Ammon's horn (tissue), 1 donor: ENCODE measurements at regions not wholly inside any gene's neighbourhood (a gene's known extent, or its start where the extent isn't known, plus 50 kb on each side); places are given as distances from the start of the nearest gene placed in this dataset.

ENCODE experiments used
- DNase-seq: peaks from one replicate; pipeline ENCODE4 v3.0.0-alpha.2; 2016; ENCODE audit warnings: low spot score

GRCh38 chr6:104418839-104419238, 440.9 kb downstream of the HACE1 start:
- no peak for DNase-seq

GRCh38 chr6:104418125-104418524, 441.6 kb downstream of the HACE1 start:
- DNase-seq = no peak

GRCh38 chr6:104414723-104415122, 445.0 kb downstream of the HACE1 start:
- DNase-seq = peak; percentile 3

- DNase-seq = no peak
Observed at GRCh38 chr6:104413767-104414166, 446.0 kb downstream of the HACE1 start.

GRCh38 chr6:104411302-104411701, 448.4 kb downstream of the HACE1 start:
- no peak for DNase-seq

GRCh38 chr6:104409913-104410312, 449.8 kb downstream of the HACE1 start:
- peak; percentile 6 for DNase-seq

GRCh38 chr6:104407957-104408356, 451.8 kb downstream of the HACE1 start:
- no peak for DNase-seq

- DNase-seq = peak; percentile 9
Observed at GRCh38 chr6:104404377-104404776, 455.3 kb downstream of the HACE1 start.

- DNase-seq = no peak
Observed at GRCh38 chr6:104402572-104402971, 457.1 kb downstream of the HACE1 start.

GRCh38 chr6:104401926-104402325, 457.8 kb downstream of the HACE1 start:
- DNase-seq = no peak

- DNase-seq = no peak
Observed at GRCh38 chr6:104400844-104401243, 458.9 kb downstream of the HACE1 start.

GRCh38 chr6:104396077-104396476, 463.6 kb downstream of the HACE1 start:
- DNase-seq = no peak

GRCh38 chr6:104381907-104382306, 477.8 kb downstream of the HACE1 start:
- DNase-seq = no peak

- no peak for DNase-seq
Observed at GRCh38 chr6:104365451-104366234, 494.1 kb downstream of the HACE1 start.

- no peak for DNase-seq
Observed at GRCh38 chr6:104357928-104358327, 501.8 kb downstream of the HACE1 start.

- no peak for DNase-seq
Observed at GRCh38 chr6:104356197-104356596, 503.5 kb downstream of the HACE1 start.

- DNase-seq = no peak
Observed at GRCh38 chr6:104349191-104349590, 510.5 kb downstream of the HACE1 start.

- DNase-seq = no peak
Observed at GRCh38 chr6:104344223-104344622, 515.5 kb downstream of the HACE1 start.

- no peak for DNase-seq
Observed at GRCh38 chr6:104332364-104332763, 527.4 kb downstream of the HACE1 start.

- no peak for DNase-seq
Observed at GRCh38 chr6:104326173-104327001, 533.3 kb downstream of the HACE1 start.

- DNase-seq = no peak
Observed at GRCh38 chr6:104325341-104326172, 534.2 kb downstream of the HACE1 start.

- DNase-seq = no peak
Observed at GRCh38 chr6:104324301-104324700, 535.4 kb downstream of the HACE1 start.
